H9 (cell line): ENCODE measurements at regions not wholly inside any gene's neighbourhood (a gene's known extent, or its start where the extent isn't known, plus 50 kb on each side); places are given as distances from the start of the nearest gene placed in this dataset.

Source experiments
- DNase-seq: peaks from one replicate; pipeline ENCODE4 v3.0.0-alpha.2; 2017
- H2AFZ ChIP-seq: one replicate; pipeline ENCODE4 v1.6.1; 2013; ENCODE audit warnings: mild to moderate bottlenecking, low read length, control low read depth, moderate library complexity
- H2AK5ac ChIP-seq: 2 replicates; pipeline ENCODE4 v1.6.1; 2013; ENCODE audit warnings: low read length, control low read depth, mixed read lengths; ENCODE audit not compliant: insufficient read length
- H2BK120ac ChIP-seq: one replicate; pipeline ENCODE4 v1.6.1; 2013; ENCODE audit warnings: low read depth, mild to moderate bottlenecking, low read length, control low read depth, inconsistent platforms; ENCODE audit not compliant: poor library complexity, severe bottlenecking
- H2BK12ac ChIP-seq: 2 replicates; pipeline ENCODE4 v1.6.1; 2013; ENCODE audit warnings: low read length, control low read depth, mixed read lengths, low read depth; ENCODE audit not compliant: insufficient read length
- H2BK15ac ChIP-seq: 2 replicates; pipeline ENCODE4 v1.6.1; 2013; ENCODE audit warnings: low read depth, low read length, control low read depth
- H2BK20ac ChIP-seq: one replicate; pipeline ENCODE4 v1.6.1; 2013; ENCODE audit warnings: low read depth, mild to moderate bottlenecking, low read length, control low read depth, inconsistent platforms; ENCODE audit not compliant: poor library complexity, severe bottlenecking
- H2BK5ac ChIP-seq: 2 replicates; pipeline ENCODE4 v1.6.1; 2013; ENCODE audit warnings: low read length, control low read depth, mixed read lengths; ENCODE audit not compliant: insufficient read length
- H3K14ac ChIP-seq: 2 replicates; pipeline ENCODE4 v1.6.1; 2013; ENCODE audit warnings: low read length, control low read depth; ENCODE audit not compliant: insufficient read depth
- H3K18ac ChIP-seq: 2 replicates; pipeline ENCODE4 v1.6.1; 2013; ENCODE audit warnings: low read depth, mild to moderate bottlenecking, mixed read lengths, low read length, control low read depth; ENCODE audit not compliant: insufficient read length
- H3K23ac ChIP-seq: 2 replicates; pipeline ENCODE4 v1.6.1; 2013; ENCODE audit warnings: low read length, control low read depth, mixed read lengths, low read depth; ENCODE audit not compliant: insufficient read length
- H3K23me2 ChIP-seq: 2 replicates; pipeline ENCODE4 v1.6.1; 2013; ENCODE audit warnings: low read depth, mild to moderate bottlenecking, mixed read lengths, low read length, control low read depth; ENCODE audit not compliant: insufficient read length, poor library complexity, severe bottlenecking
- H3K27ac ChIP-seq: 2 replicates; pipeline ENCODE4 v1.5.1; 2013; ENCODE audit warnings: low read length, control low read depth, mixed read lengths, low read depth; ENCODE audit not compliant: insufficient read length
- H3K27me3 ChIP-seq: 2 replicates; pipeline ENCODE4 v1.6.1; 2013; ENCODE audit warnings: low read length, control low read depth, inconsistent platforms; ENCODE audit not compliant: insufficient read depth
- H3K4ac ChIP-seq: 2 replicates; pipeline ENCODE4 v1.6.1; 2013; ENCODE audit warnings: low read depth, mild to moderate bottlenecking, control low read depth, inconsistent platforms, low read length, moderate library complexity
- H3K4me1 ChIP-seq: 2 replicates; pipeline ENCODE4 v1.6.1; 2013; ENCODE audit warnings: low read length, control low read depth, inconsistent platforms; ENCODE audit not compliant: insufficient read depth
- H3K4me2 ChIP-seq: 2 replicates; pipeline ENCODE4 v1.6.1; 2013; ENCODE audit warnings: low read length, control low read depth, mixed read lengths; ENCODE audit not compliant: insufficient read length, insufficient read depth
- H3K56ac ChIP-seq: 2 replicates; pipeline ENCODE4 v1.6.1; 2013; ENCODE audit warnings: low read depth, mild to moderate bottlenecking, mixed read lengths, low read length, control low read depth; ENCODE audit not compliant: insufficient read length
- H3K79me1 ChIP-seq: 2 replicates; pipeline ENCODE4 v1.6.1; 2013; ENCODE audit warnings: low read depth, mild to moderate bottlenecking, moderate library complexity, low read length, control low read depth, inconsistent platforms; ENCODE audit not compliant: insufficient read depth, poor library complexity, severe bottlenecking
- H3K79me2 ChIP-seq: 2 replicates; pipeline ENCODE4 v1.6.1; 2013; ENCODE audit warnings: low read length, control low read depth, inconsistent platforms; ENCODE audit not compliant: insufficient read depth
- H3K9ac ChIP-seq: 2 replicates; pipeline ENCODE4 v1.6.1; 2013; ENCODE audit warnings: low read length, control low read depth, mixed read lengths; ENCODE audit not compliant: insufficient read length; ENCODE audit errors: extremely low read depth
- H3K9me3 ChIP-seq: one replicate; pipeline ENCODE4 v1.6.1; 2013; ENCODE audit warnings: low read depth, low read length, inconsistent platforms; ENCODE audit not compliant: control insufficient read depth
- H3T11ph ChIP-seq: one replicate; pipeline ENCODE4 v1.6.1; 2013; ENCODE audit warnings: mild to moderate bottlenecking, low read length, control low read depth, inconsistent platforms
- H4K20me1 ChIP-seq: one replicate; pipeline ENCODE4 v1.6.1; 2013; ENCODE audit not compliant: control insufficient read depth, insufficient read length, insufficient read depth
- H4K5ac ChIP-seq: 2 replicates; pipeline ENCODE4 v1.6.1; 2013; ENCODE audit warnings: low read depth, mild to moderate bottlenecking, mixed read lengths, low read length, control low read depth; ENCODE audit not compliant: insufficient read length
- H4K8ac ChIP-seq: replicated peaks from 2 replicates; pipeline ENCODE4 v1.6.1; 2013; ENCODE audit warnings: low read length, control low read depth, mixed read lengths, low read depth; ENCODE audit not compliant: insufficient read length
- H4K91ac ChIP-seq: 2 replicates; pipeline ENCODE4 v1.6.1; 2013; ENCODE audit warnings: low read depth, mild to moderate bottlenecking, moderate library complexity, mixed read lengths, low read length, control low read depth; ENCODE audit not compliant: insufficient read length
- H3K27ac Mint-ChIP-seq, 3 experiments: 2 replicates in 2 of 3; 3 replicates in 1 of 3; pipeline ENCODE4 v1.8.0; 2020 to 2021; ENCODE audit warnings: mixed read lengths in 3 of 3, mild to moderate bottlenecking in 1 of 3, moderate library complexity in 1 of 3
- H3K27me3 Mint-ChIP-seq: 2 replicates; pipeline ENCODE4 v1.8.0; 2021; ENCODE audit warnings: low read depth, mild to moderate bottlenecking, moderate library complexity, mixed read lengths
- H3K36me3 Mint-ChIP-seq, 3 experiments: 2 replicates in 2 of 3; 3 replicates in 1 of 3; pipeline ENCODE4 v1.8.0; 2020 to 2021; ENCODE audit warnings: low read depth in 3 of 3, mixed read lengths in 3 of 3; ENCODE audit not compliant: insufficient read depth in 1 of 3
- H3K4me1 Mint-ChIP-seq, 2 experiments: 2 replicates each; pipeline ENCODE4 v1.8.0; 2020; ENCODE audit warnings: mixed read lengths in 2 of 2
- H3K4me3 Mint-ChIP-seq, 2 experiments: 2 replicates in 1 of 2; 3 replicates in 1 of 2; pipeline ENCODE4 v1.8.0; 2020 to 2021; ENCODE audit warnings: mild to moderate bottlenecking in 2 of 2, mixed read lengths in 2 of 2, moderate library complexity in 1 of 2
- H3K9me3 Mint-ChIP-seq, 2 experiments: 2 replicates in 1 of 2; 3 replicates in 1 of 2; pipeline ENCODE4 v1.8.0; 2020; ENCODE audit warnings: mild to moderate bottlenecking in 2 of 2, mixed read lengths in 2 of 2, moderate library complexity in 1 of 2
- CTCF ChIP-seq: fragments of 200-600 bp; sonication (generic); conservative IDR thresholded peaks from 3 replicates; pipeline ENCODE4 v1.8.0; 2021; ENCODE audit warnings: antibody characterized with exemption, mild to moderate bottlenecking
- WGBS: extraction: QIAGEN DNeasy Blood & Tissue Kit; methylation state at CpG from one replicate; pipeline ENCODE4 v1.1.7; 2013; ENCODE audit warnings: missing lambda C conversion rate, low lambda C conversion rate, mixed read lengths; ENCODE audit not compliant: insufficient read length; ENCODE audit errors: extremely low coverage; 5-methylcytosine and 5-hydroxymethylcytosine counted together

DNA sequence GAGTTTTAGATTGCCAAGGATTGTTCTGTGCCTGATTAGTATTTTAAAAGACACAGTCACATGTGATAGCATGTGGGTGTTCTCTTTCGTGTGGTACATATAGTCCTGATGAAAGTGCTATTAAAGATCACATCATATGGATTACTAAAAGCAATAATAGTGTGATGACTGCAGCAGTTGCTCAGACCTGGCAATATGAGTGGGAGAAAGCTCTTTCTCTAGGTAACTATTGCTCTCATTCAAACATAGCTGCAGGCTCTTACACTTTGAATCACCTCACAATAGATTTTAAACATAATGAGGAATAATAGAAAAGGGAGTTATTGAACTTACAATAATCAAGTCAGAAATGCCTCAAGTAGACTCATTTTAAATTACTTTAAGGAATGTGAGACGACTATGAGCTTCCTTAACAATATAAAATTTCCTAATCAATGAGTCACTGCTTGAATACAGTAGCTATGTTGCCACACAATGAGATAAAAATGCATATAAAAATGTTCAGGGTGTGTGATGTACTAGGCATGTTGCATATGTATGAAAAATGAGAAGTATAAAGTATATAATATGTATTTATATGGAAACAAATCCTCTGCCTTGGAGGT is 452.1 kb downstream of the TMX3 start:
- TF ChIP-seq CTCF = no peak
- no peak overlapping the region for H3K23ac ChIP-seq
- H3K23me2 ChIP-seq = no peaks in the 10 kb centered on the region
- H2BK120ac ChIP-seq = no peak overlapping the region
- no peak overlapping the region for H3K27ac ChIP-seq
- H3K4me3 Mint-ChIP-seq = no peak overlapping the region
- no peak overlapping the region for H3T11ph ChIP-seq
- H2AK5ac ChIP-seq = no peak overlapping the region
- H3K56ac ChIP-seq = no peak overlapping the region
- WGBS = no CpG with 5 or more reads among the region's 2 CpGs
- no peak overlapping the region for H2BK12ac ChIP-seq
- H3K27me3 ChIP-seq = no peaks in the 10 kb centered on the region
- no peak overlapping the region for H3K4ac ChIP-seq
- H4K91ac ChIP-seq = no peak overlapping the region
- H2BK20ac ChIP-seq = no peak overlapping the region
- H3K4me1 ChIP-seq = no peaks in the 10 kb centered on the region
- no peak overlapping the region for H3K4me2 ChIP-seq
- H3K79me2 ChIP-seq = no peaks in the 10 kb centered on the region
- no peaks in the 10 kb centered on the region for H3K4me1 Mint-ChIP-seq
- no peak overlapping the region for H3K18ac ChIP-seq
- no peaks in the 10 kb centered on the region for H4K20me1 ChIP-seq
- H3K36me3 Mint-ChIP-seq = no peaks in the 10 kb centered on the region; a peak in 1 of 7 replicates
- no peak overlapping the region for H4K8ac ChIP-seq
- no peak overlapping the region for H4K5ac ChIP-seq
- H2AFZ ChIP-seq = no peak overlapping the region
- H3K27ac Mint-ChIP-seq = no peak overlapping the region
- H3K9me3 ChIP-seq = no peaks in the 10 kb centered on the region
- no peak for DNase-seq
- H2BK15ac ChIP-seq = no peak overlapping the region
- no peak overlapping the region for H2BK5ac ChIP-seq
- no peak overlapping the region for H3K14ac ChIP-seq
- H3K9me3 Mint-ChIP-seq = no peaks in the 10 kb centered on the region
- no peaks in the 10 kb centered on the region for H3K79me1 ChIP-seq
- H3K27me3 Mint-ChIP-seq = no peaks in the 10 kb centered on the region; the same call in 1 of the 2 replicates
- H3K9ac ChIP-seq = no peak overlapping the region
